Thyroid gland (tissue), 4 donors: ENCODE measurements at regions not wholly inside any gene's neighbourhood (a gene's known extent, or its start where the extent isn't known, plus 50 kb on each side); places are given as distances from the start of the nearest gene placed in this dataset.
"Not testable (repeated sequence)": the region's sequence is repeated elsewhere in the genome, so short reads cannot be mapped to it uniquely, and the experiment has no call there.

Source experiments
- DNase-seq, 2 donors: peaks; one replicate each; pipeline ENCODE4 v3.0.0-alpha.2; 2019
- H3K27ac ChIP-seq, 3 donors: fragments of 200-600 bp; sonication (generic); 1 replicate in 2 of 3; 2 replicates in 1 of 3; pipeline ENCODE4 v1.5.1; 2016 to 2019; ENCODE audit warnings: mild to moderate bottlenecking in 1 of 3, moderate library complexity in 1 of 3
- H3K27me3 ChIP-seq: fragments of 200-600 bp; sonication (generic); one replicate; pipeline ENCODE4 v1.5.1; 2019
- H3K36me3 ChIP-seq, 2 donors: fragments of 200-600 bp; sonication (generic); one replicate each; pipeline ENCODE4 v1.5.1; 2016 to 2019
- H3K4me1 ChIP-seq, 2 donors: fragments of 200-600 bp; sonication (generic); one replicate each; pipeline ENCODE4 v1.5.1; 2017 to 2019
- H3K4me3 ChIP-seq, 3 donors: fragments of 200-600 bp; sonication (generic); replicated peaks in 1 of 3; 1 replicate in 2 of 3; 2 replicates in 1 of 3; pipeline ENCODE4 v1.5.1; 2016; ENCODE audit warnings: mild to moderate bottlenecking in 1 of 3
- H3K9me3 ChIP-seq: fragments of 200-600 bp; sonication (generic); one replicate; pipeline ENCODE4 v1.5.1; 2017
- POLR2A ChIP-seq, 2 donors: fragments of 450-650 bp; IDR thresholded peaks; one replicate each; pipeline ENCODE4 v1.6.1; 2017; ENCODE audit warnings: antibody characterized with exemption in 2 of 2, mild to moderate bottlenecking in 2 of 2, moderate library complexity in 1 of 2
- WGBS, 2 donors: methylation state at CpG; one replicate each; pipeline ENCODE4 v1.1.5; 2017; 5-methylcytosine and 5-hydroxymethylcytosine counted together
- intact Hi-C: fragments of 100-400 bp; cut with DNase I; formaldehyde crosslinking; loops from one replicate; pipeline ENCODE4 v1.15.1; 2023
- TF ChIP-seq, protein P1 (sequence below), 6 experiments: fragments of 200-600 bp in 3 of 6; fragments of 450-650 bp in 3 of 6; sonication (generic) in 3 of 6; IDR thresholded peaks; one replicate each; pipeline ENCODE4 v1.5.1; 2016 to 2019; ENCODE audit warnings: antibody characterized with exemption in 6 of 6, mild to moderate bottlenecking in 2 of 6, inconsistent platforms in 1 of 6, moderate library complexity in 1 of 6

DNA sequence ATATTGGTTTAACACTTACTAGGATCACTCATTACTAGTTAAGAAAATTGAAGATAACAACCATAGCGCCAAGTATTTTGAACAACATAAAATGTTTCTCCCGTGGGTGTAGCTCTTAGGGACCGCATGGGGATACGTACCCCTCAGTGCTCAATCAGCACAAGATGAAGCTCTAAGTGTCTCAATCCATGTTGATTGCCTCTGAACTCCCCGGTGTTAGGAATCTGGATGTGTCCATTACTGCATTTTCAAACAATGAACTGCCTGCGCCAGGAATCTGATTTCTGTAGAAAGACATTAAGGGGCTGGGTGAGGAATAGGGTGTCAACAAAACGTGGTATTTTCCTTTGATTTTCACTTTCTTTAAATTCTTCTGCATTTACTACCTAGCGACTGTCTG lies 100.2 kb downstream of the LMO4 start:
- Histone ChIP-seq H3K4me1 (no peaks in the 10 kb centered on the region), H3K4me3 (no peak overlapping the region), H3K27ac (no peak overlapping the region), H3K9me3 (no peaks in the 10 kb centered on the region), H3K27me3 (no peaks in the 10 kb centered on the region), H3K36me3 (no peaks in the 10 kb centered on the region)
- no peak for TF ChIP-seq POLR2A (IDR thresholded peaks at IDR 0.05)
- TF ChIP-seq, protein P1, sequence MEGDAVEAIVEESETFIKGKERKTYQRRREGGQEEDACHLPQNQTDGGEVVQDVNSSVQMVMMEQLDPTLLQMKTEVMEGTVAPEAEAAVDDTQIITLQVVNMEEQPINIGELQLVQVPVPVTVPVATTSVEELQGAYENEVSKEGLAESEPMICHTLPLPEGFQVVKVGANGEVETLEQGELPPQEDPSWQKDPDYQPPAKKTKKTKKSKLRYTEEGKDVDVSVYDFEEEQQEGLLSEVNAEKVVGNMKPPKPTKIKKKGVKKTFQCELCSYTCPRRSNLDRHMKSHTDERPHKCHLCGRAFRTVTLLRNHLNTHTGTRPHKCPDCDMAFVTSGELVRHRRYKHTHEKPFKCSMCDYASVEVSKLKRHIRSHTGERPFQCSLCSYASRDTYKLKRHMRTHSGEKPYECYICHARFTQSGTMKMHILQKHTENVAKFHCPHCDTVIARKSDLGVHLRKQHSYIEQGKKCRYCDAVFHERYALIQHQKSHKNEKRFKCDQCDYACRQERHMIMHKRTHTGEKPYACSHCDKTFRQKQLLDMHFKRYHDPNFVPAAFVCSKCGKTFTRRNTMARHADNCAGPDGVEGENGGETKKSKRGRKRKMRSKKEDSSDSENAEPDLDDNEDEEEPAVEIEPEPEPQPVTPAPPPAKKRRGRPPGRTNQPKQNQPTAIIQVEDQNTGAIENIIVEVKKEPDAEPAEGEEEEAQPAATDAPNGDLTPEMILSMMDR (IDR thresholded peaks at IDR 0.05) = no peak
- intact Hi-C loops = no loop called here
- 81 to 85% methylated on average over 8 of the region's 8 CpGs for WGBS, 2 donors
- DNase-seq = no peak

DNA sequence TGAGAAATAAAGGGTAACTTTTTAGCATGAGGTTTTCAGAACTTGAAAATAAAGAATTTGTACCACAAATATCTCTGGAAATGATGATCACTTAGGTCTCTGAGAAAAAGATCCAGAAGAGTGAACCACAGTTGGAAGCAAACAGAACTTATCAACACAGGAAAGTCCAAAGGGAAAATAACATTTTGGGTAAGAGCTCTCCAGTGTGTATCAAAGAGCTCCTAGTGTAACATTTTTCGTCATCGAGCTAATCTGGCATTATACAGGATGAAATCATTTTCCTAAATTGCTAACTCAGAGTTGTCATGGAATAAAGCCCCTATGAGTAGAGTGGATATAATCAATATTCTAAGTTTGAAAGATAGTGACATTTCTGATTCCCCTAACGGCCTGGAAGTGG lies 104.0 kb downstream of the LMO4 start:
- WGBS, 2 donors = 66 to 76% methylated on average over 3 of the region's 3 CpGs
- Histone ChIP-seq H3K4me3 (no peak overlapping the region), H3K4me1 (no peaks in the 10 kb centered on the region), H3K36me3 (no peaks in the 10 kb centered on the region), H3K27ac (no peak overlapping the region), H3K27me3 (no peaks in the 10 kb centered on the region), H3K9me3 (no peaks in the 10 kb centered on the region)
- TF ChIP-seq POLR2A (IDR thresholded peaks at IDR 0.05) = no peak
- TF ChIP-seq, protein P1 (IDR thresholded peaks at IDR 0.05) = no peak
- intact Hi-C loops = no loop called here
- DNase-seq = no peak

DNA sequence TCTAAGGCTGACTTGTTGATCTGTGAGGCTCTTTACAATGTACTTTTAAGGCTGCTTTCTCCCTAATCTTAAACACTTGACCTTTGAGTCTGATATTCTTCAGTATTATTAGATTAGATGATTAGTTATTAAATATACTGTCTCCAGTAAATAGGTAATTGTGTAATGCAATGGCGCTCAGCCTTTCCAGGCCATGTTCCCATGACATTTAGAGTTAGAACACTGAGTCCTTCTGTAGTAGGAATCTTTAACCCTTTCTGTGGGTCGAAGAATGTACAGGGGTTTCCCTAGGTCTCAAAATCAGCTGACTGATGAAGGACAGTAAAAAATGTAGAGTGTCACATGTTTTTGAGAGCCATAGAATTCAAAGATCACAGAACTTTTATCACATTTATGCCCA lies 104.4 kb downstream of the LMO4 start:
- intact Hi-C loops, H3K4me1 ChIP-seq, H3K36me3 ChIP-seq, H3K27ac ChIP-seq, H3K4me3 ChIP-seq, H3K9me3 ChIP-seq, H3K27me3 ChIP-seq, DNase-seq: not testable (repeated sequence)
- 81 to 91% methylated on average over 2 of the region's 2 CpGs for WGBS, 2 donors

DNA sequence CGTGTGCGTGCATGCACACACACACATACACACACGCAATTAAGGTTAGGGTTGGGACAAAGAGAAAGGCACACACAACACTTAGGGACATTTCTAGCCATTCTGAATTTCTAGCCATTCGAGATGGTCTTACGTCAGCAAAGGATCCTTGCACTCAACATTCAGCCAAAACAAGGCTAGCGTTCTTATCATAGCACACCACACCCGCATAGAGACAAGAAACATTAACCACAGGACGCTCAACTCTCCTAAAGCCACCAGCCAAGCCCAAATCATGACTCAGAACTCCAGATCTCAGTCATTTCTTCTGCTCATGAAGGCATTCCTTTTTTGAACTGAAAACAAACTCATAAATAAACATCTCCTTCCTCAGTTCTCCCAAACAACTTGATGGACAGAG lies 106.8 kb downstream of the LMO4 start:
- no peak for DNase-seq
- Histone ChIP-seq H3K36me3 (no peaks in the 10 kb centered on the region), H3K27ac (no peak overlapping the region), H3K4me3 (no peak overlapping the region), H3K4me1 (no peaks in the 10 kb centered on the region), H3K27me3 (no peaks in the 10 kb centered on the region), H3K9me3 (no peaks in the 10 kb centered on the region)
- TF ChIP-seq, protein P1 (IDR thresholded peaks at IDR 0.05) = no peak
- TF ChIP-seq POLR2A (IDR thresholded peaks at IDR 0.05) = no peak
- intact Hi-C loops = no loop called here
- 83 to 89% methylated on average over 8 of the region's 8 CpGs for WGBS, 2 donors

DNA sequence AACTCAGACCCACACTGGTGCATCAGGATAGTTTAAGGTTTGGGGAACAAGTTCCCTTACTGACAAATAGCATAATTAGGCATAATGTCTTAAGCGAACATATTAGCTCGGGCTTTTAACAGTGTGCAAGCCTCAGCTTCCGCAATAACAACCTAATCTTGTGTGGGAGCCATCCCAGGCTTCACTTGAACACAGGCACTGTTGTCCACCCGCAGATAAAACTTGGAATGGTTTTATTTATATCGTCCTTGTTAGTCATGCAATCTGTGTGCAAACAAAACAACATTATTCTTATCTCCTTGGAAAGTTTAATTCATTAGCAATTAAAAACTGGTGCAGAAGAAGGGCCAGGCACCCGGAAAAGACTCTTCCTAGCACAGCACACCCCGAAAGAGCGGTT lies 107.4 kb downstream of the LMO4 start:
- intact Hi-C loops, H3K4me3 ChIP-seq, DNase-seq, H3K4me1 ChIP-seq, H3K27ac ChIP-seq, H3K27me3 ChIP-seq, H3K9me3 ChIP-seq, H3K36me3 ChIP-seq: not testable (repeated sequence)
- WGBS, 2 donors = 75 to 84% methylated on average over 8 of the region's 8 CpGs

DNA sequence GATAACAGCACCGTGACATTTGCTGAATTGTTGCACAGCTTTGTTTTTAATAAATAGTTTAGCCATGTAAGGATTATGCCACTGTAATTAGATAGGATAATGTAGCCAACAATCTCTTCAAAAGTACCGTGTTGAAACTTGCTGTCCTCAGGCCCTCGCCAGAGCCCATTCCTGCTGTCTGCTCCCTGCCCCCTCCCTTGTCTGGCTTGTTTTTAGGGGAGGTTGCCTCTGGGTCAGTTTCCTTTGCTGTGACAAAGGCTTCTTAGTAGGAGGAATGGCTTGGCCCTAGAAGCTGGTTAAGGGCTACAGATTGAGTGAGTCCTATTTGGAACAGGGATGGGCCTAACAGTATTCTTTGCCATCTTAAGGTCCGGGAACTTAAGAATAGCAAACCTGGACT lies 107.9 kb downstream of the LMO4 start:
- Histone ChIP-seq H3K4me1 (no peaks in the 10 kb centered on the region), H3K27me3 (no peaks in the 10 kb centered on the region), H3K4me3 (no peak overlapping the region), H3K36me3 (no peaks in the 10 kb centered on the region), H3K27ac (no peak overlapping the region), H3K9me3 (no peaks in the 10 kb centered on the region)
- no peak for DNase-seq
- intact Hi-C loops = no loop called here
- 78 to 84% methylated on average over 4 of the region's 4 CpGs for WGBS, 2 donors
- TF ChIP-seq, protein P1 (IDR thresholded peaks at IDR 0.05) = no peak
- no peak for TF ChIP-seq POLR2A (IDR thresholded peaks at IDR 0.05)
